ENCODE measurements at regions not wholly inside any gene's neighbourhood (a gene's known extent, or its start where the extent isn't known, plus 50 kb on each side); places are given as distances from the start of the nearest gene placed in this dataset.

GRCh38 chr11:112794331-112794846, 166.8 kb upstream of the NCAM1 start:
- Histone ChIP-seq H3K4me1 (ENCODE audit: control insufficient read depth, insufficient read depth, low read length) (peaks cover 10% of the 10 kb centered on the region), H3K9me3 (ENCODE audit: control insufficient read depth, insufficient read depth, low read length) (no peaks in the 10 kb centered on the region), H3K27ac (ENCODE audit: low read length) (no peak overlapping the region), H3K4me3 (ENCODE audit: low read length) (no peak overlapping the region), H3K36me3 (ENCODE audit: control insufficient read depth, insufficient read depth, low read length) (no peaks in the 10 kb centered on the region), H3K27me3 (ENCODE audit: control insufficient read depth, insufficient read depth, low read length) (no peaks in the 10 kb centered on the region)
- no CpG with 5 or more reads among the region's 2 CpGs for WGBS (ENCODE audit: insufficient coverage, insufficient read length)
- no peak for DNase-seq (ENCODE audit: low read depth, low spot score)

- WGBS (ENCODE audit: insufficient coverage, insufficient read length), result no CpG with 5 or more reads among the region's 14 CpGs
- Histone ChIP-seq H3K27ac (ENCODE audit: low read length) (no peak overlapping the region), H3K4me3 (ENCODE audit: low read length) (no peak overlapping the region), H3K27me3 (ENCODE audit: control insufficient read depth, insufficient read depth, low read length) (no peaks in the 10 kb centered on the region), H3K9me3 (ENCODE audit: control insufficient read depth, insufficient read depth, low read length) (no peaks in the 10 kb centered on the region), H3K36me3 (ENCODE audit: control insufficient read depth, insufficient read depth, low read length) (no peaks in the 10 kb centered on the region), H3K4me1 (ENCODE audit: control insufficient read depth, insufficient read depth, low read length) (peaks cover 10% of the 10 kb centered on the region)
- DNase-seq (ENCODE audit: low read depth, low spot score), result no peak
Measured at GRCh38 chr11:112795142-112795815, 165.9 kb upstream of the NCAM1 start.

GRCh38 chr11:112795911-112796649, 165.1 kb upstream of the NCAM1 start:
- no CpG with 5 or more reads among the region's 17 CpGs for WGBS (ENCODE audit: insufficient coverage, insufficient read length)
- no peak overlapping the region for H3K4me3 ChIP-seq (ENCODE audit: low read length)
- H3K36me3 ChIP-seq (ENCODE audit: control insufficient read depth, insufficient read depth, low read length), result no peaks in the 10 kb centered on the region
- no peak for DNase-seq (ENCODE audit: low read depth, low spot score)
- H3K27ac ChIP-seq (ENCODE audit: low read length), result no peak overlapping the region
- no peaks in the 10 kb centered on the region for H3K27me3 ChIP-seq (ENCODE audit: control insufficient read depth, insufficient read depth, low read length)
- H3K9me3 ChIP-seq (ENCODE audit: control insufficient read depth, insufficient read depth, low read length), result no peaks in the 10 kb centered on the region
- peaks cover 10% of the 10 kb centered on the region for H3K4me1 ChIP-seq (ENCODE audit: control insufficient read depth, insufficient read depth, low read length)

- peaks cover 10% of the 10 kb centered on the region for H3K4me1 ChIP-seq (ENCODE audit: control insufficient read depth, insufficient read depth, low read length)
- no peak overlapping the region for H3K27ac ChIP-seq (ENCODE audit: low read length)
- no peaks in the 10 kb centered on the region for H3K36me3 ChIP-seq (ENCODE audit: control insufficient read depth, insufficient read depth, low read length)
- H3K27me3 ChIP-seq (ENCODE audit: control insufficient read depth, insufficient read depth, low read length), result no peaks in the 10 kb centered on the region
- DNase-seq (ENCODE audit: low read depth, low spot score), result peak; percentile 75
- H3K4me3 ChIP-seq (ENCODE audit: low read length), result no peak overlapping the region
- WGBS (ENCODE audit: insufficient coverage, insufficient read length), result no CpG with 5 or more reads among the region's 2 CpGs
- H3K9me3 ChIP-seq (ENCODE audit: control insufficient read depth, insufficient read depth, low read length), result no peaks in the 10 kb centered on the region
Measured at GRCh38 chr11:112797092-112797491, 164.1 kb upstream of the NCAM1 start.

GRCh38 chr11:112797648-112798293, 163.4 kb upstream of the NCAM1 start:
- no CpG with 5 or more reads among the region's 14 CpGs for WGBS (ENCODE audit: insufficient coverage, insufficient read length)
- DNase-seq (ENCODE audit: low read depth, low spot score), result peak; percentile 43
- Histone ChIP-seq H3K27me3 (ENCODE audit: control insufficient read depth, insufficient read depth, low read length) (no peaks in the 10 kb centered on the region), H3K4me1 (ENCODE audit: control insufficient read depth, insufficient read depth, low read length) (peaks cover 10% of the 10 kb centered on the region), H3K9me3 (ENCODE audit: control insufficient read depth, insufficient read depth, low read length) (no peaks in the 10 kb centered on the region), H3K36me3 (ENCODE audit: control insufficient read depth, insufficient read depth, low read length) (no peaks in the 10 kb centered on the region), H3K4me3 (ENCODE audit: low read length) (no peak overlapping the region), H3K27ac (ENCODE audit: low read length) (no peak overlapping the region)

GRCh38 chr11:112801025-112801816, 160.0 kb upstream of the NCAM1 start:
- H3K36me3 ChIP-seq (ENCODE audit: control insufficient read depth, insufficient read depth, low read length), result no peaks in the 10 kb centered on the region
- no peak overlapping the region for H3K4me3 ChIP-seq (ENCODE audit: low read length)
- no peaks in the 10 kb centered on the region for H3K9me3 ChIP-seq (ENCODE audit: control insufficient read depth, insufficient read depth, low read length)
- H3K27ac ChIP-seq (ENCODE audit: low read length), result no peak overlapping the region
- DNase-seq (ENCODE audit: low read depth, low spot score), result no peak
- no CpG with 5 or more reads among the region's 11 CpGs for WGBS (ENCODE audit: insufficient coverage, insufficient read length)
- H3K4me1 ChIP-seq (ENCODE audit: control insufficient read depth, insufficient read depth, low read length), result peaks cover 10% of the 10 kb centered on the region
- no peaks in the 10 kb centered on the region for H3K27me3 ChIP-seq (ENCODE audit: control insufficient read depth, insufficient read depth, low read length)

- DNase-seq (ENCODE audit: low read depth, low spot score), result no peak
- WGBS (ENCODE audit: insufficient coverage, insufficient read length), result no CpG with 5 or more reads among the region's 5 CpGs
- Histone ChIP-seq H3K36me3 (ENCODE audit: control insufficient read depth, insufficient read depth, low read length) (no peaks in the 10 kb centered on the region), H3K27me3 (ENCODE audit: control insufficient read depth, insufficient read depth, low read length) (no peaks in the 10 kb centered on the region), H3K27ac (ENCODE audit: low read length) (no peak overlapping the region), H3K4me3 (ENCODE audit: low read length) (no peak overlapping the region), H3K9me3 (ENCODE audit: control insufficient read depth, insufficient read depth, low read length) (no peaks in the 10 kb centered on the region), H3K4me1 (ENCODE audit: control insufficient read depth, insufficient read depth, low read length) (peaks cover 7% of the 10 kb centered on the region; the same call in 1 of the 2 replicates)
Measured at GRCh38 chr11:112801817-112802088, 159.5 kb upstream of the NCAM1 start.

- no CpG with 5 or more reads among the region's 3 CpGs for WGBS (ENCODE audit: insufficient coverage, insufficient read length)
- no peaks in the 10 kb centered on the region for H3K27me3 ChIP-seq (ENCODE audit: control insufficient read depth, insufficient read depth, low read length)
- H3K9me3 ChIP-seq (ENCODE audit: control insufficient read depth, insufficient read depth, low read length), result no peaks in the 10 kb centered on the region
- H3K36me3 ChIP-seq (ENCODE audit: control insufficient read depth, insufficient read depth, low read length), result no peaks in the 10 kb centered on the region
- H3K4me1 ChIP-seq (ENCODE audit: control insufficient read depth, insufficient read depth, low read length), result peaks cover 3% of the 10 kb centered on the region; the same call in 1 of the 2 replicates
- H3K27ac ChIP-seq (ENCODE audit: low read length), result no peak overlapping the region
- no peak for DNase-seq (ENCODE audit: low read depth, low spot score)
- no peak overlapping the region for H3K4me3 ChIP-seq (ENCODE audit: low read length)
Measured at GRCh38 chr11:112805658-112806057, 155.6 kb upstream of the NCAM1 start.

GRCh38 chr11:112806256-112806655, 155.0 kb upstream of the NCAM1 start:
- H3K27me3 ChIP-seq (ENCODE audit: control insufficient read depth, insufficient read depth, low read length), result no peaks in the 10 kb centered on the region
- DNase-seq (ENCODE audit: low read depth, low spot score), result no peak
- peaks cover 3% of the 10 kb centered on the region; the same call in 1 of the 2 replicates for H3K4me1 ChIP-seq (ENCODE audit: control insufficient read depth, insufficient read depth, low read length)
- H3K9me3 ChIP-seq (ENCODE audit: control insufficient read depth, insufficient read depth, low read length), result no peaks in the 10 kb centered on the region
- H3K36me3 ChIP-seq (ENCODE audit: control insufficient read depth, insufficient read depth, low read length), result no peaks in the 10 kb centered on the region
- no peak overlapping the region for H3K4me3 ChIP-seq (ENCODE audit: low read length)
- no peak overlapping the region for H3K27ac ChIP-seq (ENCODE audit: low read length)

- H3K9me3 ChIP-seq (ENCODE audit: control insufficient read depth, insufficient read depth, low read length), result no peaks in the 10 kb centered on the region
- H3K36me3 ChIP-seq (ENCODE audit: control insufficient read depth, insufficient read depth, low read length), result no peaks in the 10 kb centered on the region
- H3K27me3 ChIP-seq (ENCODE audit: control insufficient read depth, insufficient read depth, low read length), result no peaks in the 10 kb centered on the region
- WGBS (ENCODE audit: insufficient coverage, insufficient read length), result no CpG with 5 or more reads among the region's 3 CpGs
- no peak for DNase-seq (ENCODE audit: low read depth, low spot score)
- H3K4me3 ChIP-seq (ENCODE audit: low read length), result no peak overlapping the region
- H3K4me1 ChIP-seq (ENCODE audit: control insufficient read depth, insufficient read depth, low read length), result peaks cover 3% of the 10 kb centered on the region; the same call in 1 of the 2 replicates
- no peak overlapping the region for H3K27ac ChIP-seq (ENCODE audit: low read length)
Measured at GRCh38 chr11:112806876-112807275, 154.3 kb upstream of the NCAM1 start.

Data from iPS DF 6.9 (cell line).